HG02943 (cell line): ENCODE measurements at regions not wholly inside any gene's neighbourhood (a gene's known extent, or its start where the extent isn't known, plus 50 kb on each side); places are given as distances from the start of the nearest gene placed in this dataset.

Experiments used
- ATAC-seq: cut with Tn5 transposase; IDR thresholded peaks from one replicate; pipeline ENCODE4 v1.9.1; 2021; ENCODE audit warnings: mild to moderate bottlenecking, low read depth, moderate library complexity; ENCODE audit not compliant: unreplicated experiment

DNA sequence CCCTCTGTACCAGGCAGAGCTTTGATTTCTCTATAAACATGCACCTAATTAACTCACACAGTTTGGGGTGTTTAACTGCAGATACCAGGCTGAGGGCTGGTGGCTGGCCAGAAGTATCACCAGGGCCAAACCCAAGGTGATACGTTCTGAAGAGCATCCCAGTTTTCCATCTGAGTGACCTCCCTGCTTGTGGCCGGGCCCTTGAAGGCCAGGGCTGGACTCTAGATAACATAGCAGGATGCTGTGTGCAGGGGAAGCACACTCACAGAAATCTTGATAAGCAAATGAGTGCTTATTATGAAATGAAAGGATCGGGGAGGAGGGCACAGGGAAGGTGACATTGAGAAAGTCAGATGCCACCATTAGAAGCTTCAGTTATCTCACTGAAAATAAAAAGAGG lies 582.4 kb downstream of the BRINP1 start:
- no peak for ATAC-seq

DNA sequence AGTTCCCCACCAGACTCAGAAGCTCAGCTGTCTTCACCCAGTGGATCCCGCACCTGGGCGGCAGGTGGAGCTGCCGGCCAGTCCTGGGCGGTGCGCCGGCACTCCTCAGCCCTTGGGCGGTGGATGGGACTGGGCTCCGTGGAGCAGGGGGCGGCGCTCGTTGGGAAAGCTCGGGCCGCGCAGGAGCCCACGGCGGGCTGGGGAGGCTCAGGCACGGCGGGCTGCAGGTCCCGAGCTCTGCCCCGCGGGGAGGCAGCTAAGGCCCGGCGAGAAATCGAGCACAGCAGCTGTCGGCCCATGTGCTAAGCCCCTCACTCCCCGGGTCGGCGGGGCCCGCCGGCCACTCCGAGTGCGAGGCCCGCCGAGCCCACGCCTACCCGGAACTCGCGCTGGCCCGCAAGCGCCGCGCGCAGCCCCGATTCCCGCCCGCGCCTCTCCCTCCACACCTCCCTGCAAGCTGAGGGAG lies 560.0 kb downstream of the BRINP1 start:
- no peak for ATAC-seq

DNA sequence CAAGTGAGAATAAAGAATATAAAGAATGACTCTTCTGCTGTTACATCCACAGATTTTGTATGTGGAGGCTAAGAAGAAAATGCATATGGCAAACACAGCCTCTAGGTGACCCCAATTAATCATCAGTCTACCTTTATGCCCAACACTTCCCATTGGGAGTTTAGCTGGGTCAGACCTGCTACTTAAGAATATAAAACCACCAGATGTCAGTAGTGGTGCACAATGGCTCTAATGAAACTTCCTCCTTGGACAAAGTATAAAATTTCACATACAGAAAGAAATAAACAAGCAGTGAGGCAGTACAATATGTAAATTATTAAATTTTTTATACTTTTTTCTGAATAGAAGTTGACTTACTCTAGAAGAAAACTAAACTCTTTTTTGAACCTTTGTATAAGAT lies 539.9 kb downstream of the BRINP1 start:
- no peak for ATAC-seq

DNA sequence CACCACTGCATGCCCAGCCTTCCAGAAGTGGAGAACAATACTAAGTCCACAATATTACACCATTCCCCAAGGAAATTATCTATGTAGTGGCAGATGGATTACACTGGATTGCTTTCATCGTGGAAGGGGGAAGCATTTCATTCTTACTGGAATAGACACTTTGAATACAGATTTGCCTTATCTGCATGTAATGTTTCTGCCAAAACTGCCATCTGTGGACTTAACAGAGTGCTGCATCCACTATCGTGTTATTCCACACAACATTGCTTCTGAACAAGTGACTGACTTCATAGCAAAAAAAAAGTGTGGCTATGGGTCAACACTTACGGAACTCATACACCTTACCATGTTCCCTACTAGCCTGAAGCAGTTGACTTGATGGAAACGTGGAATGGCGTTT lies 536.9 kb downstream of the BRINP1 start:
- ATAC-seq = no peak

DNA sequence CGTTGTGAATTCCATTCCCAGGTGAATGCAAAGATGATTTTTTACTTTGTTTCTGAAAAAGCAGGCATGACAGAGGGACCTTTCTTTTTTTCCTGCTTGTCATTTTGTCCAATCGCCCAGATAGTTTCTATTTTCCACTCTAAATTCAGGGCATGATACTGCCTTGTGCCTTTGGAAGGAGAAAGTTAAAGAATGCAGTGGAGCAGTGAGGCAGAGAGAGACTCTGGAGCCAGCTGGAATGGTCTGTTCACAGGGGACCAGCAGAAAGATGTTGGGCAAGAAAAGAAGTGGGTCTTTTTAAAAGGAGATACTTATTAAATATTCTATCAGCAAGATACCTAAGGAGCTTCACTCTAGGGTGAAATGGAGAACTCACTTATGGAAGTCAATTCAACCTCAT lies 532.3 kb downstream of the BRINP1 start:
- ATAC-seq = no peak

DNA sequence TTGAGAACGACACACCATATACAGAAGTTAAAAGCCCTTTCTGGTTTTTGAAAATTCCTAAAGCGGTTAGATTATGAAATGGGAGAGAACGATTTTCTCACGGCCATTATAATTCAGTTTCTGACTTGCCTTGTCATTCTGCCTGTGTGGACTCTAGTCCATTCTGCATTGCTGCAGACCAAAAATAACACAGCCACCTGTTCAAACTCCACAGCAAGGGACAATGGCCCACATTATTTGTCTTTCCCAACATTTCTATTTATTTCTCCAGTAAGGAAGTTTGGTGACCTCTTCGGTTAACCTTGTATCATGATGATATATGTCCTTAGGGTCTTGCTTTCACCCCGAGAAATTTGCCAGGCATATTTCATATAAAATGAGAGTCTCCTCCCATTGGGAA lies 497.7 kb downstream of the BRINP1 start:
- no peak for ATAC-seq

DNA sequence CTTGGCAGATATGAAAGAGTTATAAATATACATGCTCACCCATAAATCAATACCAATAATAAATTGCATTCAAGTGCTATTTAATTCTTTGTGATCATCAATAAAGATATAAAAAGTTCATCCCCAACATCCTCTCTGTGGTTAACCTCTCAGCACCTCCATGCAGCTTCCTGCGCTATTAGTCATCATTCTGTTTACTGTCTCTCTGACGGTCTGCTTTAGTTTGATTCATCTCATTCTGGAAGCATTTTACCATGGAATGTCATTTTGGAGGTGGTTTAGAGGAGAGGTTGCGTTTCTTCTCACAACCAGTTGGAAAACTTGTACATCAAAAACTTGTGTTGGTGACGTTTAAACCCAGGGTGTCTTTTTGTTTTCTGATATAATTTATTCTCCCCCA lies 486.6 kb downstream of the BRINP1 start:
- no peak for ATAC-seq

DNA sequence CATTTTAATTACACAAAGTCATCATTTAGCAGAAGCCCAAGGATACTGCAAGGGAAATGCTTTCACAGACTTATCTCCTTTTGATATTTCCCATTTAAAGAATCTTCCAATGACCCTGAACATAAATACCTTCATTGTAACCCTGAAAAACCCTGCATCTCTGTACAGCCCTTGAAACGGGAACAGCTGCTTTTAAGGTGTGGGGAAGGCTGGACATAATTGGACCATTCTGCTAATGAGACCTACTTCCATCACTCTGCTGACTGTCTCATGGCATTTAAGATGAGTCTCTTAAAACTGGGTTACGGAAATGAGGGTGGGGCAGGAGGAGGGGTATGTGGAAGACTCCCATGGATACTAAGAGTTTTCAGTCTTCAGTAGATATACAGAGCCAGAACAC lies 485.8 kb downstream of the BRINP1 start:
- no peak for ATAC-seq

DNA sequence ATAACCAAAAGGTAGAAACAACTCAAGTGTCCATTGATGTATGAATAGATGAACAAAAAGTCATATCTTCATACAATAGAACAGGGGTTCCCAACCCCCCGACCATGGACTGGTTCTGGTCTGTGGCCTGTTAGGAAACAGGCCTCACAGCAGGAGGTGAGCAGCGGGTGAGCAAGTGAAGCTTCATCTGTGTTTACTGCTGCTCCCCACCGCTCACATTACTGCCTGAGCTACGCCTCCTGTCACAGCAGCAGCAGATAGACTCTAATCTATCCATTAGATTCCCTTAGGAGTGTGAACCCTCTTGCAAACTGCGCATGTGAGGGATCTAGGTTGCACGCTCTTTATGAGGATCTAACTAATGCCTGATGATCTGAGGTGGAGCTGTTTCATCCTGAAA lies 478.0 kb downstream of the BRINP1 start:
- no peak for ATAC-seq

DNA sequence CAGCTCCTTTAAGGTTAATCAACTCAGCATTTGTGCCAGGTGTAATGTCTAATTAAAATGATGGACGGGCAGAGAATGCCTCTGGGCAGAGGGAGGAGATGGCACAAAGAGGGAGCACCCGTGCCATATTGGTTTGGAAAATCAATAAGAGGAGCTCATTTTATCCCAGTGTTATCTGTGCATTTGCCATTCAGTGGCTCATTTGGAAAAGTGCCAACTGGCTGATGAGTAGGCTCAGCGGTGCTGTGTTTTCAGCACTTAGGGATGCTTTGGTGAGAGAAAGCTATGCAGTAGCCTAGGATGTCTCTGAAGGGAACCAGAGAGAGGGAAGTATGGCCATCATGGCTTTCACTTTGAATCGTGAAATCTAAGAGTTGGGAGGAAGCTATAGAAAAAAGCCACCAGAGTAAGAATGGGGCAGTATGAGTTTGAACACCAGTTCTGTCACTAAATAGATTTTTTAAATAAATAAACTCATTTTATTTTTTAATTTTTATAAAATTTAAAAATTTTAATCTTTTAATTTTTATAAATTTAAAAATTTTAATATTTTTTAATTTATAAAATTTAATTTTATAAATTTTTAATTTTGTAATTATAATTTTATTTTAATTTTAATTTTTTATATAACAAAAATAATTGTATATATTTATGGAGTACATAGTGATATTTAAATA lies 472.8 kb downstream of the BRINP1 start:
- no peak for ATAC-seq

DNA sequence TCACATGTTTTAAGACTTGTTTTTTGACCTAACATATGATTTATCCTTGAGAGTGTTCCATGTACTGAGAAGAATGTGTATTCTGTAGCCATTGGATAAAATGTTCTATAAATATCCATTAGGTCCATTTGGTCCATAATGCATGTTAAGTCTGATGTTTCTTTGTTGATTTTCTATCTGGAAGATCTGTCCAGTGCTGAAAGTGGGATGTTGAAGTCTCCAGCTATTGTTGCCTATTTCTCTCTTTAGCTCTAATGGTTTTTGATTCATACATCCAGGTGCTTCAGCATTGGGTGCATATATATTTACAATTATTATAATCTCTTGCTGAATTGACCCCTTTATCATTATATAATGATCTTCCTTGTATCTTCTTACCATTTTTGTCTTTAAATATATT lies 451.1 kb downstream of the BRINP1 start:
- ATAC-seq = no peak

DNA sequence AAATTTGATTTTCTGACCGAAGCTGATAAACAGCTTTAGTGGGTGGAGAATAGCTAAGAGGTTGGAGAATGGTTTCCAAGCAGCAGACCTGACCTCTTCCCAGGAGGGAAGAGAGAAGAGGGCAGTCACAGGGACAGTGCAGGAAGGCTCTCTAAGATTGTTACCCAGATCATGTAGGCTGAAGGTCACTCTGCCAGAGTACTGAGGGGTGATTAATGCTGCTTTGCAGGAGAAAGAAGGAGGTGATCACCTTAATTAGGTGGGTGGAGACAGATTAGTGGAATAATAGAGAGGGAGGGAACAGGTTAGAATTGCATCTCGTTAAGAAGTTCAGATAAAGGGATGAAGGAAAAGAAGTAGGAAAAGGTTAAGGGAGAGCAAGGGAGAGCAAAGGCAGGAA lies 440.5 kb downstream of the BRINP1 start:
- ATAC-seq = no peak

DNA sequence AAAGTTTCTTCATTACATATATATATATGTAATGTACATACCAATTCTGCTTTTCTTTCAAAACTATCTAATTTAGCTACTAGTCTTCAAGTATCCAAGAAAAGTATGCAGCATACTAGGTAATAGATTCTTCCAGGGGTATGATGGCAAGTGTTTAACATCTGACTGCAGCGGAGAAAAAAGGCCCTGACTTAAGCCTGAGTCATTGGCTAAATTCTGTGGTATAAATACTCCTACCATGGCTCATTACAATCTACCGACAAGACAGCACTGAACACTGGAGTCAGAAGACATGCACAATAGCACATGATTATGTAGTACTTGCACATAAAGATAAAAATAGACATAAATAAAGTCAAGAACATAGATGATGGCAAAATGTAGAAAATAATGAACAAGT lies 439.9 kb downstream of the BRINP1 start:
- no peak for ATAC-seq

DNA sequence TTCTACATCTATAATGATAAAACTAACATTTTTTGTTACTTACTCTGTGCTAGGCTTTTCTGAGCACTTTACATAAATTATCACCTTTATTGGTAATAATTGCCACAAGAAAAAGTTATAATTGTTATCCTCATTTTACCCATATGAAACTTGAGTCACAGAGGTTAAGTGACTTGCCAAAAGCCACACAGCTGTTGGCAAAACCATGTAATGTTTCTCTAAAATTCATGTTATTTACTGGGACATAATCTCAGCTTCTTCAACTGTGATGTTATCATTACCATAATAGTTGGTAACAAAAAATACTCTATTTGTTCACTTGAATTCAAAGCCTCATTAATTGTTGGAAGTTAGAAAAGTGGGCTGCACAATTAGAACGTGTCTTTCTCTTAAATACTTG lies 437.3 kb downstream of the BRINP1 start:
- no peak for ATAC-seq

DNA sequence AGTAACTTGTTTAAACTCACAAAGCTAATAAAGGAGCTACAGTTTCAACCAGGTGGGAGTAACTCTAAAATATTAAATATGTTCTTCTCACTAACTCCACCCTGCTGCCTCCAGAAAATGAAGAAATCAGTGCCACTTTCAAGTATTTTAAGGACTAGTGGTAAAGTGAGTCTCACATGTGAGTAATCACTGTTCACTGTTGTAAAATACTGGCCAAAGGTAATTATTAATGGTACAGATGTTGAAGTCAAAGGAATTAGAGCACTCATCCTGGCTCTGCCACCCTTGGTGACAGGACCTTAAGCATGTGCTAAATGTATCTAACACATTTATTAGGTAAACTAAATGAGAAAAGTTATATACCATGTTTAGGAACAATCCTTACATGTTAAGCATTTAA lies 430.7 kb downstream of the BRINP1 start:
- no peak for ATAC-seq

DNA sequence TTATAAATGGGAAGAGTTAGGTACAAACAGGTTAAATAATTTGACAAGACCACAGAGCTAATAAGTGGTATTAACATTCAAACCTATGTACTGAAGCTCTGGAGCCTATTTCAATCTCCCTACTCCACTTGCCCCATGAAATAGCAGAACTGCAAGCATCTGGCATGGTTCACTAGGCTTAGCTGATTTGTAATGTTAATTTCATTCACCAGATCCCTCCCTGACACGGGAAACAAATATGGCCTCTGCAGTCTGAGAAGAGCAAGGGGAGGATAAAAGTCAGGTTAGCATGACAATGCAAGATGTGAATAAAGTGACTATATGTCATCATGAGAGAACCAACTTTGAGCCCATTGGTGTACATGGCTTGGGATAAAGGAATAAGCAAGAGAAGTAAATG lies 428.8 kb downstream of the BRINP1 start:
- ATAC-seq = no peak

DNA sequence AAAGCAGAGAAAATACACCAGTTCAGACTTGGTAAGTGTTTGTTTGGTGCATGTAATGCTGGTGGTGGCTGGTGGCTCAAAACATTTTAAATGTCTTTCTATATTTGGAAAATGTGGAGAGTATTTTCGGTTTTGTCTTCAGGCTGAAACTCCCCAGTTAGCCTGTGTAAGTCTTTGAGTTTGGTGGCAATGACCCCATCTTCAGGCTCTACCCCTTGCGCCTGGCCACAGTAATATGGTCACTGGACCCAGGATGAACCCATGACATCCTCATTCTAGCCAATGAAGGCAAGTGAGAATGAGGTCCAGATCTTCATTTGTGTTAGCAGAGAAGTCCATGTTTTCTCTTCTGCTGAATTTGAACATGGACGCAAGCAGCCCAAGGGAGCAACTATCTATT lies 422.6 kb downstream of the BRINP1 start:
- ATAC-seq = no peak

DNA sequence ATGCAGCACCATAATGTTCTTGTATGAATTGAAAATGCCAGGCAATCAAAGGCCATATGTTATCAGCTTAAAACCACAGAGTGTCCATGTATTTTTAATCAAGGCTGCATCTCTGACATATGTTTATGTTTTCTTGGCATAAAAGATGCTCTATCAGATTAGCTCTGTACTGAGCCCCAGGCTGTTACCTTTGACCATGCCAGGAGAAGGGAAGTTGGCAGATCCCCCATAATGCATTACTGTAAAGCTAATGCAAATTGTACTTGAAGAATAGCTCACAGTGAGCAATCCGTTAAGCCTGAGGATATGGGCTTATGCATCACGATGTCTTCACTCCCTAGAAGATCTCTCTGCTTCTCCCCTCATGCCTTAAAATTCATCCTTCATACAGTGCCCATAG lies 414.4 kb downstream of the BRINP1 start:
- ATAC-seq = no peak

DNA sequence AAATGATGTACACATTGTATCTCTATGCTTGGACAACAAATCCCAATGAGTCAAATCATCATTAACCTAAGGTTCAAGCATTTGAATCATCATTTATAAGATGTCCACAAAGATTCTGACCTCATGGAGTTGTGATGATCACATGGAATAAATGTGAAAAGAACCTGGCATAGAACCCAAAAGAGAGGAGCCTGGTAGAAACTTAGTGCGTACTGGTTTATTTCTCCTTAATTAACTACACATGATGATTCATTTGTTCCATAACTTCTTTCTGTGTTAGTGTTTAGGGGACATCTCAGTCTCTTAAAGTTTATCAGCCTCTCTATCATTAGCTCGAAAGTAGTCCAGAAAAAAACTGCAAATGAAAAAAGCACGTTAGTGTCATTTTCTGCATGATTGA lies 411.6 kb downstream of the BRINP1 start:
- no peak for ATAC-seq

DNA sequence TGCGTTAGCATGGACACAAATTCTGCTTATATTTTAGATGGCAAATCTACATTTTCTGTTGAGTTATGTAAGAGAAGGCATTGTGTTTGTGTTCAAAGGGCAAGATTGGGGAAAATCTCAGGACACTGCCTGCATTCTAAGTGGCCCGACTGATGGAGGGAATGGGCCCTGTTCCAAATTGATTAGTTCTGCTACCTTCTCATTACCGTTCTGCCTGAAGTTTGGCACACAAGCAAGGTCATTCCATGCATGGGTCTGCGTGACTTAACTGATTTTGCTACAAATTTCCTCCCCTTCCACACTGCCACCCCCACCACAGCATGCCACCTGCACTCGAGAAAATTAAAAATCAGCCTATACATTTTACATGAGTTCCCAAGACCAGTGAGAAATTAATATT lies 409.9 kb downstream of the BRINP1 start:
- ATAC-seq = no peak

DNA sequence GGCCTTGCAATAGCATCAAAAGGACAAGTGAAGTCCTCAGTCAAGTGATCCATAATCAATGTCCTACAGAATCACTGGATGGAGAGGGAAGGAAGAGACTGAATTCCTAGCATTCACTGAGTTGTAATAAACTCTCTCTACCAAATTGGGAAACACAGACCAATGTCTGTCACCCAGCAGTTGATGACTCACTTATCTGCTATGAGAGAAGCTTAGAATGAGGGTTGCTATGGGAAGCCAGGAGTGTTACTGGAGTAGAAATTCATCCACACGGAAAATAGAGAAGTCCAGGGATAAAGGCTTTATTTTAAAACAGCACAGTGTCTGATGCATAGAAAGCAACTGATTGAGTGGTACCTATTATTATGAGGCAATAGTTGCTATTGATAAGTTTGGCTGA lies 407.4 kb downstream of the BRINP1 start:
- no peak for ATAC-seq

DNA sequence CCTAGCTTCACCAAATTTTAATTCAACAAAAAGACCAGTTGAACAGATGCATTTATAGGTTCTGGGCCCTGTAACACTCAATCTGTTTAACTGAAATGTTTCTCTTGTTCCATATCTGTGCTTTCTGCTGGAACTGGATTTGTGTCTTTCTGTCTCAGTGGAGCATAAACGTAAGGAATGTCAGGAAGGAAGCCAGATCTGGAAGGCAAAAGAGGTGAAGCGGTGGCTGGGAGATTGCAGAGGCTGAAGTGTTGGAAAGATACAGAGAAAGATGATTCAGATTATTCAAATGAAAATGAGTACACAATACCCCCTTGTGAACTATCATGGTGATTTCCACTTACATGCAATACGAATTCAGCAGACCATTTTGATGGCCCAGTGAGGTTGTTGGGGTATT lies 406.8 kb downstream of the BRINP1 start:
- ATAC-seq = no peak

DNA sequence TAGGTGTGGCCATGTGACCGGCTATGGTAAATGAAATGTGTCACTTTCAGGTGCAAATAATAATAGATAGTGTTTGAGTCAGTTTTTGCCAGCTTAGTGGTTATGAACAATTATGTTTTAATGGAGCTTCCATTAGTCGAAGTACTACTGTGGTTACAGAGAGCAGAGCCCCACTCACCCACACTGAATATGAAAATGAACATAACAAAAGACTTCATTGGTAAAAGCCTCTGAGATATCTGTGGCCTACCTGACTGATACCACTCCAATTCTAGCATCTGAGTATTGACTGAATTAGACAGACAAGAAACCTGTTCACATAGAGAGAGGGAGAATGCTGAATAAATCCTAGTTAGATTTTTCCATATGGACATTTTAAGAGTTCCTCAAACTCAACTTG lies 405.6 kb downstream of the BRINP1 start:
- no peak for ATAC-seq
